Naive thymus-derived CD4-positive, alpha-beta T cell (primary cell): ENCODE measurements at regions not wholly inside any gene's neighbourhood (a gene's known extent, or its start where the extent isn't known, plus 50 kb on each side); places are given as distances from the start of the nearest gene placed in this dataset.
"Not testable (repeated sequence)": the region's sequence is repeated elsewhere in the genome, so short reads cannot be mapped to it uniquely, and the experiment has no call there.

Experiments
- ATAC-seq: fragments of 150-1000 bp; cut with Tn5 transposase; 2 replicates; pipeline ENCODE4 v1.10.0; 2021; ENCODE audit warnings: mild to moderate bottlenecking, moderate library complexity
- CTCF ChIA-PET: fragments of 350-600 bp; sonication (Branson Sonifier 250); formaldehyde crosslinking; loops from one replicate; lab custom pipeline; 2021; ENCODE audit warnings: antibody characterized with exemption; lab: Charles Lee
- POLR2A ChIA-PET: fragments of 350-600 bp; sonication (Branson Sonifier 250); formaldehyde crosslinking; loops from one replicate; lab custom pipeline; 2021; ENCODE audit warnings: antibody characterized with exemption, inconsistent platforms; lab: Charles Lee
- DNase-seq, 9 donors: peaks; one replicate each; pipeline versions ENCODE4 v3.0.0 to v3.0.0-alpha.2; 2020 to 2022; ENCODE audit warnings: mixed read lengths in 1 of 9
- H3K27ac ChIP-seq: one replicate; pipeline ENCODE4 v1.7.0; 2013; ENCODE audit warnings: mild to moderate bottlenecking, low read depth, low read length, moderate library complexity
- H3K27me3 ChIP-seq, 2 donors: one replicate each; pipeline ENCODE4 v1.7.0; 2013; ENCODE audit warnings: low read length in 2 of 2, mild to moderate bottlenecking in 2 of 2, moderate library complexity in 2 of 2; ENCODE audit not compliant: control insufficient read depth in 2 of 2, insufficient read depth in 2 of 2
- H3K36me3 ChIP-seq, 3 experiments: 1 replicate in 2 of 3; 2 replicates in 1 of 3; pipeline ENCODE4 v1.7.0; 2013; ENCODE audit warnings: low read length in 3 of 3, mild to moderate bottlenecking in 3 of 3, moderate library complexity in 1 of 3; ENCODE audit not compliant: insufficient read depth in 3 of 3, control insufficient read depth in 2 of 3
- H3K4me1 ChIP-seq, 2 donors: one replicate each; pipeline ENCODE4 v1.7.0; 2013; ENCODE audit warnings: low read length in 2 of 2, mild to moderate bottlenecking in 2 of 2, moderate library complexity in 1 of 2; ENCODE audit not compliant: control insufficient read depth in 2 of 2, insufficient read depth in 2 of 2
- H3K4me3 ChIP-seq: 2 replicates; pipeline ENCODE4 v1.7.0; 2013; ENCODE audit warnings: mild to moderate bottlenecking, low read length
- H3K9me3 ChIP-seq, 3 experiments: 1 replicate in 2 of 3; 2 replicates in 1 of 3; pipeline ENCODE4 v1.7.0; 2013; ENCODE audit warnings: low read length in 3 of 3; ENCODE audit not compliant: control insufficient read depth in 2 of 3
- H3K27ac Mint-ChIP-seq, 9 donors: one replicate each; pipeline ENCODE4 v1.8.0; 2020 to 2022; ENCODE audit warnings: mixed read lengths in 9 of 9, mild to moderate bottlenecking in 8 of 9, moderate library complexity in 5 of 9, inconsistent platforms in 2 of 9
- H3K27me3 Mint-ChIP-seq, 5 donors: one replicate each; pipeline ENCODE4 v1.8.0; 2021 to 2022; ENCODE audit warnings: mixed read lengths in 5 of 5, mild to moderate bottlenecking in 1 of 5
- H3K36me3 Mint-ChIP-seq, 5 donors: one replicate each; pipeline ENCODE4 v1.8.0; 2020 to 2022; ENCODE audit warnings: mixed read lengths in 5 of 5, mild to moderate bottlenecking in 3 of 5, inconsistent platforms in 1 of 5
- H3K4me1 Mint-ChIP-seq, 7 donors: one replicate each; pipeline ENCODE4 v1.8.0; 2020 to 2022; ENCODE audit warnings: mixed read lengths in 7 of 7, mild to moderate bottlenecking in 3 of 7, inconsistent platforms in 1 of 7
- H3K4me3 Mint-ChIP-seq, 10 donors: one replicate each; pipeline ENCODE4 v1.8.0; 2020 to 2022; ENCODE audit warnings: mild to moderate bottlenecking in 10 of 10, mixed read lengths in 10 of 10, moderate library complexity in 6 of 10, inconsistent platforms in 2 of 10
- H3K9me3 Mint-ChIP-seq, 11 donors: one replicate each; pipeline ENCODE4 v1.8.0; 2020 to 2022; ENCODE audit warnings: mixed read lengths in 11 of 11, mild to moderate bottlenecking in 4 of 11, inconsistent platforms in 1 of 11, moderate library complexity in 1 of 11
- intact Hi-C, 2 donors: fragments of 100-400 bp; cut with micrococcal nuclease; formaldehyde crosslinking; loops; one replicate each; pipeline ENCODE4 v1.15.1; 2023

- Mint-ChIP-seq H3K4me3 (no peak overlapping the region), H3K27ac (no peak overlapping the region), H3K36me3 (peaks cover 0 to 8% (median 0%) of the 10 kb centered on the region in 5 donors), H3K9me3 (peaks cover 0 to 4% (median 0%) of the 10 kb centered on the region in 11 donors), H3K4me1 (no peaks in the 10 kb centered on the region), H3K27me3 (peaks cover 0 to 23% (median 10%) of the 10 kb centered on the region in 5 donors)
- Histone ChIP-seq H3K4me3 (no peak overlapping the region), H3K9me3 (no peaks in the 10 kb centered on the region), H3K27ac (no peak overlapping the region), H3K36me3 (no peaks in the 10 kb centered on the region), H3K27me3 (no peaks in the 10 kb centered on the region), H3K4me1 (no peaks in the 10 kb centered on the region)
- POLR2A ChIA-PET: no interaction called here
- CTCF ChIA-PET: no interaction called here
- no peak for ATAC-seq
- no peak for DNase-seq
- intact Hi-C loops: no loop called here
Measured at GRCh38 chr2:47626664-47627063, 55.9 kb upstream of the KCNK12 start.

- H3K27ac ChIP-seq, H3K36me3 Mint-ChIP-seq, H3K4me3 ChIP-seq, H3K4me3 Mint-ChIP-seq, intact Hi-C loops, H3K4me1 ChIP-seq, H3K27me3 ChIP-seq, H3K27ac Mint-ChIP-seq, H3K36me3 ChIP-seq, H3K9me3 ChIP-seq, ATAC-seq, DNase-seq, H3K4me1 Mint-ChIP-seq, POLR2A ChIA-PET, CTCF ChIA-PET, H3K9me3 Mint-ChIP-seq: not testable (repeated sequence)
- peaks cover 0 to 16% (median 10%) of the 10 kb centered on the region in 5 donors for H3K27me3 Mint-ChIP-seq
Measured at GRCh38 chr2:47623140-47623539, 52.4 kb upstream of the KCNK12 start.

GRCh38 chr2:47620770-47621437 lies 50.1 kb upstream of the KCNK12 start:
- POLR2A ChIA-PET: no interaction called here
- no peak for ATAC-seq
- Mint-ChIP-seq H3K27me3 (peaks cover 0 to 15% (median 5%) of the 10 kb centered on the region in 5 donors), H3K9me3 (peaks cover 0 to 1% (median 0%) of the 10 kb centered on the region in 11 donors), H3K27ac (no peak overlapping the region), H3K4me3 (no peak overlapping the region), H3K4me1 (no peaks in the 10 kb centered on the region), H3K36me3 (no peaks in the 10 kb centered on the region)
- Histone ChIP-seq H3K27me3 (no peaks in the 10 kb centered on the region), H3K4me3 (no peak overlapping the region), H3K36me3 (no peaks in the 10 kb centered on the region), H3K27ac (no peak overlapping the region), H3K9me3 (no peaks in the 10 kb centered on the region), H3K4me1 (no peaks in the 10 kb centered on the region)
- no peak for DNase-seq
- intact Hi-C loops: no loop called here
- CTCF ChIA-PET: no interaction called here
